DND-41 (cell line): ENCODE measurements at regions not wholly inside any gene's neighbourhood (a gene's known extent, or its start where the extent isn't known, plus 50 kb on each side); places are given as distances from the start of the nearest gene placed in this dataset.

ENCODE experiments used
- ATAC-seq: fragments of 200-7000 bp; cut with Tn5 transposase; 3 replicates; pipeline ENCODE4 v1.9.1; 2021; ENCODE audit warnings: low read depth; ENCODE audit not compliant: insufficient read depth
- DNase-seq: peaks from one replicate; pipeline ENCODE4 v3.0.0-alpha.2; 2020
- H2AFZ ChIP-seq: 2 replicates; pipeline ENCODE4 v1.6.0; 2012; ENCODE audit warnings: low read depth, low read length
- H3K27ac ChIP-seq: 2 replicates; pipeline ENCODE4 v1.5.1; 2012; ENCODE audit warnings: low read length, inconsistent platforms
- H3K27me3 ChIP-seq: fragments of 200-600 bp; sonication (generic); 2 replicates; pipeline ENCODE4 v1.6.0; 2012; ENCODE audit warnings: low read length, mild to moderate bottlenecking, inconsistent platforms; ENCODE audit not compliant: insufficient read depth, poor library complexity
- H3K36me3 ChIP-seq: 2 replicates; pipeline ENCODE4 v1.5.1; 2012; ENCODE audit warnings: low read length, inconsistent platforms; ENCODE audit not compliant: insufficient read depth
- H3K4me1 ChIP-seq: 2 replicates; pipeline ENCODE4 v1.5.1; 2012; ENCODE audit warnings: mild to moderate bottlenecking, low read length; ENCODE audit not compliant: insufficient read depth
- H3K4me2 ChIP-seq: 2 replicates; pipeline ENCODE4 v1.6.0; 2012; ENCODE audit warnings: mild to moderate bottlenecking, moderate library complexity, low read length, inconsistent platforms; ENCODE audit not compliant: insufficient read depth
- H3K4me3 ChIP-seq, 2 experiments: fragments of 200-600 bp in 1 of 2; shearing (Covaris generic) in 1 of 2; 2 replicates each; pipeline ENCODE4 v1.5.1; 2012 to 2016; ENCODE audit warnings: inconsistent platforms in 2 of 2, low read length in 2 of 2, mild to moderate bottlenecking in 2 of 2, low read depth in 1 of 2, moderate library complexity in 1 of 2
- H3K79me2 ChIP-seq: 2 replicates; pipeline ENCODE4 v1.6.0; 2012; ENCODE audit warnings: low read length, inconsistent platforms; ENCODE audit not compliant: insufficient read depth
- H3K9ac ChIP-seq: 2 replicates; pipeline ENCODE4 v1.6.0; 2012; ENCODE audit warnings: low read depth, mild to moderate bottlenecking, inconsistent platforms, low read length, moderate library complexity
- H3K9me3 ChIP-seq: 2 replicates; pipeline ENCODE4 v1.5.1; 2012; ENCODE audit warnings: low read length, moderate library complexity, mild to moderate bottlenecking, inconsistent platforms; ENCODE audit not compliant: insufficient read depth, severe bottlenecking
- H4K20me1 ChIP-seq: 2 replicates; pipeline ENCODE4 v1.6.0; 2012; ENCODE audit warnings: low read length; ENCODE audit not compliant: insufficient read depth
- CTCF ChIP-seq: IDR thresholded peaks from 2 replicates; pipeline ENCODE4 v1.5.1; 2012; ENCODE audit warnings: borderline replicate concordance, low read length, moderate library complexity, mild to moderate bottlenecking; ENCODE audit not compliant: poor library complexity, severe bottlenecking; ENCODE audit errors: extremely low read depth
- EZH2 ChIP-seq: IDR thresholded peaks from 3 replicates; pipeline ENCODE4 v1.6.1; 2012; ENCODE audit warnings: borderline replicate concordance, low read depth, mild to moderate bottlenecking, moderate library complexity, low read length, inconsistent platforms; ENCODE audit not compliant: severe bottlenecking

- H2AFZ ChIP-seq: no peak overlapping the region
- H4K20me1 ChIP-seq: no peaks in the 10 kb centered on the region
- TF ChIP-seq CTCF (no peak), EZH2 (no peak)
- no peak overlapping the region for H3K4me3 ChIP-seq
- H3K9ac ChIP-seq: no peak overlapping the region
- DNase-seq: no peak
- H3K27me3 ChIP-seq: no peaks in the 10 kb centered on the region
- no peaks in the 10 kb centered on the region for H3K79me2 ChIP-seq
- no peak for ATAC-seq
- no peaks in the 10 kb centered on the region for H3K36me3 ChIP-seq
- H3K9me3 ChIP-seq: no peaks in the 10 kb centered on the region
- no peak overlapping the region for H3K27ac ChIP-seq
- no peak overlapping the region for H3K4me2 ChIP-seq
- H3K4me1 ChIP-seq: no peaks in the 10 kb centered on the region
Observed at GRCh38 chr9:102069969-102070368, 331.5 kb upstream of the GRIN3A start.

- H3K4me2 ChIP-seq: no peak overlapping the region
- H3K4me1 ChIP-seq: peaks cover 37% of the 10 kb centered on the region
- no peak overlapping the region for H3K9ac ChIP-seq
- DNase-seq (no peak), ATAC-seq (no peak)
- H3K27ac ChIP-seq: no peak overlapping the region
- H4K20me1 ChIP-seq: no peaks in the 10 kb centered on the region
- H3K36me3 ChIP-seq: no peaks in the 10 kb centered on the region
- no peak overlapping the region for H3K4me3 ChIP-seq
- H3K27me3 ChIP-seq: no peaks in the 10 kb centered on the region
- no peak overlapping the region for H2AFZ ChIP-seq
- TF ChIP-seq CTCF: no peak
- TF ChIP-seq EZH2: no peak
- no peaks in the 10 kb centered on the region for H3K79me2 ChIP-seq
- no peaks in the 10 kb centered on the region for H3K9me3 ChIP-seq
Observed at GRCh38 chr9:102054811-102055210, 316.4 kb upstream of the GRIN3A start.

- Histone ChIP-seq H3K4me2 (peak overlapping the region; percentile 52), H2AFZ (peak overlapping the region; percentile 67), H3K9ac (peak overlapping the region; percentile 42), H3K4me3 (no peak overlapping the region; a peak in 1 of 4 replicates), H3K79me2 (no peaks in the 10 kb centered on the region), H3K27me3 (no peaks in the 10 kb centered on the region), H3K4me1 (peaks cover 52% of the 10 kb centered on the region), H4K20me1 (no peaks in the 10 kb centered on the region), H3K36me3 (no peaks in the 10 kb centered on the region), H3K9me3 (no peaks in the 10 kb centered on the region), H3K27ac (peak overlapping the region; percentile 82)
- TF ChIP-seq EZH2: no peak
- no peak for TF ChIP-seq CTCF
- ATAC-seq (peak; percentile 48; the same call in 1 of the 3 replicates), DNase-seq (peak; percentile 5)
Observed at GRCh38 chr9:102049586-102050246, 311.3 kb upstream of the GRIN3A start.
